Endothelial cell of umbilical vein (primary cell): ENCODE measurements at regions not wholly inside any gene's neighbourhood (a gene's known extent, or its start where the extent isn't known, plus 50 kb on each side); places are given as distances from the start of the nearest gene placed in this dataset.

Experiments used
- EZH2 ChIP-seq: IDR thresholded peaks from 2 replicates; pipeline ENCODE4 v1.6.1; 2012; ENCODE audit warnings: borderline replicate concordance, low read depth, mild to moderate bottlenecking, moderate library complexity, low read length, inconsistent platforms; ENCODE audit not compliant: severe bottlenecking
- FOS ChIP-seq: IDR thresholded peaks from 2 replicates; pipeline ENCODE4 v1.6.1; 2011; ENCODE audit warnings: mild to moderate bottlenecking, low read length, moderate library complexity, borderline replicate concordance; ENCODE audit not compliant: insufficient read depth
- GATA2 ChIP-seq: IDR thresholded peaks from 2 replicates; pipeline ENCODE4 v1.7.0; 2011; ENCODE audit warnings: low read depth, mild to moderate bottlenecking, moderate library complexity, mixed read lengths, low read length; ENCODE audit not compliant: insufficient read length, insufficient read depth
- JUN ChIP-seq: IDR thresholded peaks from 2 replicates; pipeline ENCODE4 v1.6.1; 2011; ENCODE audit warnings: borderline replicate concordance, low read depth; ENCODE audit not compliant: insufficient read length, insufficient read depth
- POLR2A ChIP-seq: IDR thresholded peaks from 2 replicates; pipeline ENCODE4 v1.6.1; 2012; ENCODE audit warnings: low read depth, mild to moderate bottlenecking, control low read depth, low read length
- POLR2AphosphoS5 ChIP-seq: IDR thresholded peaks from 2 replicates; pipeline ENCODE4 v1.6.1; 2012; ENCODE audit warnings: low read depth, mild to moderate bottlenecking, control low read depth, low read length, moderate library complexity; ENCODE audit not compliant: insufficient read depth
- TF ChIP-seq, protein P1 (sequence below): IDR thresholded peaks from 2 replicates; pipeline ENCODE4 v1.6.1; 2011; ENCODE audit not compliant: insufficient read depth, insufficient read length
- TF ChIP-seq, protein P2 (sequence below), 2 donors: IDR thresholded peaks; 1 replicate in 1 of 2; 2 replicates in 1 of 2; pipeline ENCODE4 v1.5.1; 2011; ENCODE audit warnings: low read length in 2 of 2, mild to moderate bottlenecking in 2 of 2, moderate library complexity in 2 of 2, control low read depth in 1 of 2, inconsistent platforms in 1 of 2, low read depth in 1 of 2; ENCODE audit not compliant: insufficient read depth in 1 of 2; ENCODE audit errors: extremely low read depth in 1 of 2

DNA sequence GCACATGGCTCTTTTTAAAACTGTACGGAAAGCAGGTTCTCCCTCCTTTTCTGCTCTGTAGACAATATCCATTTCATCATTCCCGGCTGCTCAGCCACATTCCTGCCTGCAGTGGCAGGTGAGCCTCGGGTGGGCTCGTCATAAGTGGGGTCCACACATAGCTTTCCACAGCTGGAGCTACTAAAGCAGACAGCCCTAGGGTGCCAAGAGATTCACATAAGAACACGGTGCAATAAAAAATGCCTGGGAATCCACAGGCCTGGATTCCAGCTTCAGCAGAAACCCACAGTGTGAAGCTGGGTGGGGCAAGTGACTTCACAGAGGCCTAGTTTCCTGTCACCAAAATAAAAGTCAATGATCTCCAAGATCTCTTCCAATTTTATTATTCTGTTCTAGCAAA, 96.4 kb downstream of the MIS18A start:
- TF ChIP-seq EZH2 (no peak), POLR2A (no peak), POLR2AphosphoS5 (no peak), FOS (no peak), JUN (no peak), GATA2 (no peak)
- TF ChIP-seq, protein P1, sequence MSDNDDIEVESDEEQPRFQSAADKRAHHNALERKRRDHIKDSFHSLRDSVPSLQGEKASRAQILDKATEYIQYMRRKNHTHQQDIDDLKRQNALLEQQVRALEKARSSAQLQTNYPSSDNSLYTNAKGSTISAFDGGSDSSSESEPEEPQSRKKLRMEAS = no peak
- TF ChIP-seq, protein P2, sequence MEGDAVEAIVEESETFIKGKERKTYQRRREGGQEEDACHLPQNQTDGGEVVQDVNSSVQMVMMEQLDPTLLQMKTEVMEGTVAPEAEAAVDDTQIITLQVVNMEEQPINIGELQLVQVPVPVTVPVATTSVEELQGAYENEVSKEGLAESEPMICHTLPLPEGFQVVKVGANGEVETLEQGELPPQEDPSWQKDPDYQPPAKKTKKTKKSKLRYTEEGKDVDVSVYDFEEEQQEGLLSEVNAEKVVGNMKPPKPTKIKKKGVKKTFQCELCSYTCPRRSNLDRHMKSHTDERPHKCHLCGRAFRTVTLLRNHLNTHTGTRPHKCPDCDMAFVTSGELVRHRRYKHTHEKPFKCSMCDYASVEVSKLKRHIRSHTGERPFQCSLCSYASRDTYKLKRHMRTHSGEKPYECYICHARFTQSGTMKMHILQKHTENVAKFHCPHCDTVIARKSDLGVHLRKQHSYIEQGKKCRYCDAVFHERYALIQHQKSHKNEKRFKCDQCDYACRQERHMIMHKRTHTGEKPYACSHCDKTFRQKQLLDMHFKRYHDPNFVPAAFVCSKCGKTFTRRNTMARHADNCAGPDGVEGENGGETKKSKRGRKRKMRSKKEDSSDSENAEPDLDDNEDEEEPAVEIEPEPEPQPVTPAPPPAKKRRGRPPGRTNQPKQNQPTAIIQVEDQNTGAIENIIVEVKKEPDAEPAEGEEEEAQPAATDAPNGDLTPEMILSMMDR (IDR thresholded peaks at IDR 0.05; ENCODE audit: extremely low read depth in 1 of 2, insufficient read depth in 1 of 2, low read depth in 1 of 2, low read length in 2 of 2) = no peak
